ENCODE measurements at regions not wholly inside any gene's neighbourhood (a gene's known extent, or its start where the extent isn't known, plus 50 kb on each side); places are given as distances from the start of the nearest gene placed in this dataset.

DNA sequence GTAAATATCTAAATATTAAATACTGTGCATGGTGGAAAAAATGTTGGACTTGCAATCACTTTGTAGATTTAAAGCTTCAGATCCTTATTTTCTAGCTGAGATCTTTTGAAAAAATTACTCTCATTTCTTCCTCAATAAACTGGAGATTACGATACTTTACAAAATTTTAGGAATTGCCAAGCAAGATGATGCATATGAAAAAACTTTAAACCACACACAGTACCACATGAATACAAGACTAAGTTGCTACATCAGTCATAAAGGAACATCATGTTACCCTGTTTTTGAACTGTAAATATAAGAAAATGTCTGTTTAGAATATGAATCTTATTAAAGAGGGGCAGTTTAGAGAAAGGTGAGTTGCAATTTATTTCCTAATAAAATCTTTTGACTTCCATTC is 703.6 kb upstream of the NUDT12 start:
- TF ChIP-seq, protein P1, sequence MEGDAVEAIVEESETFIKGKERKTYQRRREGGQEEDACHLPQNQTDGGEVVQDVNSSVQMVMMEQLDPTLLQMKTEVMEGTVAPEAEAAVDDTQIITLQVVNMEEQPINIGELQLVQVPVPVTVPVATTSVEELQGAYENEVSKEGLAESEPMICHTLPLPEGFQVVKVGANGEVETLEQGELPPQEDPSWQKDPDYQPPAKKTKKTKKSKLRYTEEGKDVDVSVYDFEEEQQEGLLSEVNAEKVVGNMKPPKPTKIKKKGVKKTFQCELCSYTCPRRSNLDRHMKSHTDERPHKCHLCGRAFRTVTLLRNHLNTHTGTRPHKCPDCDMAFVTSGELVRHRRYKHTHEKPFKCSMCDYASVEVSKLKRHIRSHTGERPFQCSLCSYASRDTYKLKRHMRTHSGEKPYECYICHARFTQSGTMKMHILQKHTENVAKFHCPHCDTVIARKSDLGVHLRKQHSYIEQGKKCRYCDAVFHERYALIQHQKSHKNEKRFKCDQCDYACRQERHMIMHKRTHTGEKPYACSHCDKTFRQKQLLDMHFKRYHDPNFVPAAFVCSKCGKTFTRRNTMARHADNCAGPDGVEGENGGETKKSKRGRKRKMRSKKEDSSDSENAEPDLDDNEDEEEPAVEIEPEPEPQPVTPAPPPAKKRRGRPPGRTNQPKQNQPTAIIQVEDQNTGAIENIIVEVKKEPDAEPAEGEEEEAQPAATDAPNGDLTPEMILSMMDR (IDR thresholded peaks at IDR 0.05), result no peak
- TF ChIP-seq FOXM1 (IDR thresholded peaks at IDR 0.05; ENCODE audit: low read depth) (no peak), RAD21 (IDR thresholded peaks at IDR 0.05; ENCODE audit: low read length) (no peak), POLR2AphosphoS5 (IDR thresholded peaks at IDR 0.05; ENCODE audit: low read depth, low read length) (no peak), JUND (IDR thresholded peaks at IDR 0.05) (no peak), EP300 (IDR thresholded peaks at IDR 0.05; ENCODE audit: borderline replicate concordance in 1 of 2, low read depth in 1 of 2, low read length in 1 of 2) (no peak), EZH2phosphoT487 (IDR thresholded peaks at IDR 0.05; ENCODE audit: borderline replicate concordance, low read depth) (no peak), TAF1 (IDR thresholded peaks at IDR 0.05; ENCODE audit: borderline replicate concordance, low read depth, low read length) (no peak), MEF2A (IDR thresholded peaks at IDR 0.05; ENCODE audit: borderline replicate concordance, low read depth) (no peak)
- TF ChIP-seq, protein P2, sequence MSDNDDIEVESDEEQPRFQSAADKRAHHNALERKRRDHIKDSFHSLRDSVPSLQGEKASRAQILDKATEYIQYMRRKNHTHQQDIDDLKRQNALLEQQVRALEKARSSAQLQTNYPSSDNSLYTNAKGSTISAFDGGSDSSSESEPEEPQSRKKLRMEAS (IDR thresholded peaks at IDR 0.05; ENCODE audit: low read depth), result no peak
- TF ChIP-seq, protein P3, sequence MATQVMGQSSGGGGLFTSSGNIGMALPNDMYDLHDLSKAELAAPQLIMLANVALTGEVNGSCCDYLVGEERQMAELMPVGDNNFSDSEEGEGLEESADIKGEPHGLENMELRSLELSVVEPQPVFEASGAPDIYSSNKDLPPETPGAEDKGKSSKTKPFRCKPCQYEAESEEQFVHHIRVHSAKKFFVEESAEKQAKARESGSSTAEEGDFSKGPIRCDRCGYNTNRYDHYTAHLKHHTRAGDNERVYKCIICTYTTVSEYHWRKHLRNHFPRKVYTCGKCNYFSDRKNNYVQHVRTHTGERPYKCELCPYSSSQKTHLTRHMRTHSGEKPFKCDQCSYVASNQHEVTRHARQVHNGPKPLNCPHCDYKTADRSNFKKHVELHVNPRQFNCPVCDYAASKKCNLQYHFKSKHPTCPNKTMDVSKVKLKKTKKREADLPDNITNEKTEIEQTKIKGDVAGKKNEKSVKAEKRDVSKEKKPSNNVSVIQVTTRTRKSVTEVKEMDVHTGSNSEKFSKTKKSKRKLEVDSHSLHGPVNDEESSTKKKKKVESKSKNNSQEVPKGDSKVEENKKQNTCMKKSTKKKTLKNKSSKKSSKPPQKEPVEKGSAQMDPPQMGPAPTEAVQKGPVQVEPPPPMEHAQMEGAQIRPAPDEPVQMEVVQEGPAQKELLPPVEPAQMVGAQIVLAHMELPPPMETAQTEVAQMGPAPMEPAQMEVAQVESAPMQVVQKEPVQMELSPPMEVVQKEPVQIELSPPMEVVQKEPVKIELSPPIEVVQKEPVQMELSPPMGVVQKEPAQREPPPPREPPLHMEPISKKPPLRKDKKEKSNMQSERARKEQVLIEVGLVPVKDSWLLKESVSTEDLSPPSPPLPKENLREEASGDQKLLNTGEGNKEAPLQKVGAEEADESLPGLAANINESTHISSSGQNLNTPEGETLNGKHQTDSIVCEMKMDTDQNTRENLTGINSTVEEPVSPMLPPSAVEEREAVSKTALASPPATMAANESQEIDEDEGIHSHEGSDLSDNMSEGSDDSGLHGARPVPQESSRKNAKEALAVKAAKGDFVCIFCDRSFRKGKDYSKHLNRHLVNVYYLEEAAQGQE (IDR thresholded peaks at IDR 0.05; ENCODE audit: low read depth, low read length), result no peak
- TF ChIP-seq, protein P4, sequence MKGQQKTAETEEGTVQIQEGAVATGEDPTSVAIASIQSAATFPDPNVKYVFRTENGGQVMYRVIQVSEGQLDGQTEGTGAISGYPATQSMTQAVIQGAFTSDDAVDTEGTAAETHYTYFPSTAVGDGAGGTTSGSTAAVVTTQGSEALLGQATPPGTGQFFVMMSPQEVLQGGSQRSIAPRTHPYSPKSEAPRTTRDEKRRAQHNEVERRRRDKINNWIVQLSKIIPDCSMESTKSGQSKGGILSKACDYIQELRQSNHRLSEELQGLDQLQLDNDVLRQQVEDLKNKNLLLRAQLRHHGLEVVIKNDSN (IDR thresholded peaks at IDR 0.05; ENCODE audit: borderline replicate concordance, low read depth), result no peak
- TF ChIP-seq, protein P5, sequence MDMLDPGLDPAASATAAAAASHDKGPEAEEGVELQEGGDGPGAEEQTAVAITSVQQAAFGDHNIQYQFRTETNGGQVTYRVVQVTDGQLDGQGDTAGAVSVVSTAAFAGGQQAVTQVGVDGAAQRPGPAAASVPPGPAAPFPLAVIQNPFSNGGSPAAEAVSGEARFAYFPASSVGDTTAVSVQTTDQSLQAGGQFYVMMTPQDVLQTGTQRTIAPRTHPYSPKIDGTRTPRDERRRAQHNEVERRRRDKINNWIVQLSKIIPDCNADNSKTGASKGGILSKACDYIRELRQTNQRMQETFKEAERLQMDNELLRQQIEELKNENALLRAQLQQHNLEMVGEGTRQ (IDR thresholded peaks at IDR 0.05; ENCODE audit: borderline replicate concordance, low read depth, low read length), result no peak
